ENCODE measurements at regions not wholly inside any gene's neighbourhood (a gene's known extent, or its start where the extent isn't known, plus 50 kb on each side); places are given as distances from the start of the nearest gene placed in this dataset.
A peak's percentile ranks its signal among the peaks of the same experiment; 100 is the strongest.
"Not testable (repeated sequence)": the region's sequence is repeated elsewhere in the genome, so short reads cannot be mapped to it uniquely, and the experiment has no call there.

DNA sequence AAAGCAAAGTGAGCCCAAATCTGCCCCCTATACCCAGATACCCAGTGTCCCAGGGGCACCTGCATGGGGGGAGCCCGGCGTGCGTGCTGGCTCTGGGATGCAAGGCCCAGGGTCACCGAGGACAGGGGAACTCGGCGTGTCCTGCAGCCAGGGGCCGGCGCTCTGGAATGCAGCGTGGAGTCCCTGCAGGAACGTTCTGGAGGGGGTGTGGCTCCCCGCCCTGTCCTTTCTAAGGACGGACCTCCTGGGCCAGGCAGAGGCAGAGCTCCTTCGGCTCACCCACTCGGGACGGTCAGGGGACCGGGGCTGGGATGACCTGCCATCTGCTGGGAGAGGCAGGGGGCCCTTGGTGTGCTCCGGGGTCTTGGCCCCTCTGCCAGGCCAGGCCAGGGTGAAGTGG, 1196.8 kb downstream of the BRD1 start:
- no peak for DNase-seq

DNA sequence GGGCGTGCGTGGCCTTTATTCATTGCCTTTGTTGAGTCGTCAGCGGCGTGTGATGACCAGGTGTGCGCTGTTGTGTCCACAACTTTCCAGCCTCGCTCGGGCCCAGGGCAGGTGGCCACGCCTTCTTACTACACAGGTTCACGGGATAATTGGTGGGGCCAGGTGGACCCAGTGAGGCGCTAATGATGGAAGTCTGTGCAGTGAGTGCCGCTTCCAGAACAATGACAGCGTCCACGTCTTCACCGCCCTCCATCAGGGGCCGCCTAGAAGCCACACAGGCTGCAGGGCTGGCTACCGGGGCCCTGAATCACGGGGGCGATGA, 1197.3 kb downstream of the BRD1 start:
- DNase-seq, result no peak

GRCh38 chr22:48629631-48630432, 1197.8 kb downstream of the BRD1 start:
- no peak for DNase-seq

DNA sequence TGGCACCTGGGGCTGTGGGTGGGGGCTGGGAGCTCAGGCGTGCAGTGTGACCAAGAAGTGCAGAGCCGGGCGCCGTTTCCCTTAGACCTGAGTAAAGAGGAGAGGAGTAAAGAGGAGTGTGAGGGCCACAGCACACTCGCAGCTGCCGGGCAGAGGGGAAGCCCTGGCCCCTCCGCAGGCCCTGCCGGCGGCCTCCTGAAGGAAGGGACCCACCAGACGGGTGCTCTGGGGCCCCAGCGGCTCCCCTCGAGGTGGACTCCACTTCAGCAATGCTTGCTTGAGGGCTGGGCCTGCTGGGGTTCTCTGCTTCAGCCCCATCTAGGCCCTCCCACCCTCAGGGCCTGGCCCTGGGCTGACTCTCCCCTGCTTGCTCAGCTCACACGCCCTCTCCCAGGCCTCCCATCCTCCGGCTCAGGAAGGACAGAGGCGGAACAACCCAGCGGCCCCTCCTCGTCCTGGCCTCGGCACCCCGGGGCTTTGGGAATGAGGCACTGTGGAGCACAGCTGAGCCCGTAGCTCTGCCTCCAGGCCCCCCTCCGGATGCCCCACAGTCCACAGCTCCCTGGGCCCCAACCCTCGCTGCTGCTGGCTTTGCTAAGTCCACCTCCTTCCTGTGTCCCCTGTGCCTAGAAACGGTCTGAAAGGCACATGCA, 1198.7 kb downstream of the BRD1 start:
- no peak for DNase-seq

- DNase-seq, result no peak
These were observed 1199.7 kb downstream of the BRD1 start for GRCh38 chr22:48627966-48628365.

DNA sequence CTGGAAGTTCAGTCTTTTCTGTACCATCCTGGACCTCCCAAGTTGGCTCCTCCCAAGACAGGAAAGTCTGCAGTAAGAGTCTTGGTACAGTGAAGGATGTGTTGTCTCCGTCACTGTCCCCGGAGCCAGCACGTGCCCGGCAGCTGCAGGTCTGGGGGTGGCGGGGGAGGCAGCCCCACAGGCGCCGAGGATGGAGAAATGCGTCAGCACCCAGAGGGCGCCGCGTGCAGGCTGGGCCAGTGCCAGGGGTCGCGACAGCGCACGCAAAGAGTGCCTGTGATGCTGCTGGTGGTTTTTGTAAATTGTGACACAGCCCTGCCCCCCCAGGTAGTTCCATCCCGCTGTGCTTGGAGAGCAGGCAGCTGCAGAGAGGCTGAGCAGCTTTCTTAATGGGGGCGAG, 1200.5 kb downstream of the BRD1 start:
- no peak for DNase-seq

DNA sequence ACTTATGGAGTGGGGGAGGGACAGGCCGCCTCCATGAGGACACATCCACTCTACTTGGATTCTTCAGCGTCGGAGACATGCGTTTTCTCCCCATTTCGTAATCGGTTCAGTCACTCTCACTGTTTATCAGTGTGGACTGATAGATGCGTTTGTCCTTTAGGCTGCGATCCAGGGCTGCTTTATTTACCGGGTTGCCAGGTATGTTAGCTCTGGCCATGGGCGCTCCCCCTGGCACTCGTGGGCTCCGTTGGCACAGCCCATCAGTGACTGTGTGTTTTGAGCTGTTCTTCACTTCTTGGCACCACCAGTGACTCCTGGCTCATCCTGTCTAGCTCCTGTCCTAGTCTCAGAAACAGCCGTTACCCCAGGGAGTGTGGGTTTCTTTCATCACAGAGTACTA, 1203.3 kb downstream of the BRD1 start:
- no peak for DNase-seq

DNA sequence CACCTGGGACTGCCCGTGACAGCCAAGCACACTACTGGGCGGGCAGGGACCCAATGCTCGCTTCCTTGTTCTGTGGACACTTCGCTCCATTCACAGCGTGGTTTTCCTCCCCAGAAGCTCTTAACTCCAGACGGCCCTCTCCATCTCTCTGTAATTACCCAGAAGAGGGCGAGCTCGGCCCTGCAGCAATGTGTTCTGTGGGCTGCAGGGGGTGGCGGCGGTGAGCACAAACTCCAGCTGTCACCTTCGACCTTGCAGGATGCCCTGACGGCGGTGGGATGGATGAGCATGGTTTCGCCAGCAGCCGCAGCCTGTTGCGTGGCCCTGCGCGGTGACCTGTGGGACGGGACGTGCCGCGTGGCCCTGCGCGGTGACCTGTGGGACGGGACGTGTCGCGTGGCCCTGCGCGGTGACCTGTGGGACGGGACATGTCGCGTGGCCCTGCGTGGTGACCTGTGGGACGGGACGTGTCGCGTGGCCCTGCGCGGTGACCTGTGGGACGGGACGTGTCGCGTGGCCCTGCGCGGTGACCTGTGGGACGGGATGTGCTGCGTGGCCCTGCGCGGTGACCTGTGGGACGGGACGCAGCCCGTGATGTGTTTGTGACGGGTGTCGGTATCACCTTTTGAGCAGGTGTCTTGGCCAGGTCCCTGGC, 1204.7 kb downstream of the BRD1 start:
- no peak for DNase-seq

DNA sequence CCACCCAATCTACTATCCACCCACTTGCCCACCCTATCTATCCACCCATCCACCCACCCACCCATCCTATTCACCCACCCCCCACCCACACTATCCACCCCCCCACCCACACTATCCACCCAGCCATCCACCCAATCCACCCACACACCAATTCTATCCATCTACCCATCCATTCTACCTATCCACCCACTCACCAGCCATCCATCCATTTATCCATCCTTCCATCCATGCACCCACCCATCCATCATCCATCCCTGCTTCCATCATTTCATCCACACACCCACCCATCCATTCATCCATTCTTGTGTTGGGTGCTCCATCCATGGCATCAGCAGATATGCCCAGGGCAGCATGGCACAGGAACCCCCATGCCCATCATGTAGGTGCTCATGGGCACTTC, 1206.6 kb downstream of the BRD1 start:
- no peak for DNase-seq

DNA sequence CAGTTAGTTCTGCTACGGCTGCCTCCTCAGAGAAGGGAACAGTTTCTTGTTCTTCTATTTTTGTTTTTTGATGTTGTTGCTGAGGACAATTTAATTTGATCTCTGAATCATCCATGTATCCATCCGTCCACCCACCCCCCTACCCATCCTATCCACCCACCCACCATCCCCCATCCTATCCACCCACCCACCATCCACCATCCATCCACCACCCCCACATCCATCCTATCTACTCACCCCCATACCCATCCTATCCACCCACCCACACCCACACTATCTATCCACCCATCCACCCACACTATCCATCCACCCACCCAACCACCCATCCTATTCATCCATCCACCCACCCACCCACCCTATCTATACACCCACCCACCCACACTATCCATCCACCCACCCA, 1207.2 kb downstream of the BRD1 start:
- not testable (repeated sequence) for DNase-seq

GRCh38 chr22:48619721-48620120, 1208.0 kb downstream of the BRD1 start:
- no peak for DNase-seq

DNA sequence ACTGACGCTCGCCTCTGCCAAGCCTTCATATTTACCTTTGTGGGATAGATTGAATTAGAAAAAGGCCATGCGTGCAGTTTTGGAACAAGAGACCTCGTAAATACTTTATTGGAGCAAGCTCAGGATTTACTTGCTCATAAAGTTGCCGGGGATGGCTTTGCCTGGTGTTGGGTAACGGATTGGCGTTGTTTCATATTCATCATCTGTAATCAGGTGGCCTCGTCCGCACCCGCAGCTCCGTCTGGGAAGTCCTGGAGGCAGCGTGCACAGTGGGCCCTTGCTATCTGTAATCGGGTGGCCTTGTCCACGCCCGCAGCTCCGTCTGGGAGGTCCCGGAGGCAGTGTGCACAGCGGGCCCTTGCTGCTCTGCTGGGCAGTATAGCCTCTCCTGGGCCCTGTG, 1209.3 kb downstream of the BRD1 start:
- no peak for DNase-seq

- no peak for DNase-seq
These were observed 1211.0 kb downstream of the BRD1 start for GRCh38 chr22:48616656-48617055.

- no peak for DNase-seq
These were observed 1212.3 kb downstream of the BRD1 start for GRCh38 chr22:48615171-48616008.

- no peak for DNase-seq
These were observed 1214.0 kb downstream of the BRD1 start for GRCh38 chr22:48613566-48614200.

- no peak for DNase-seq
These were observed 1215.3 kb downstream of the BRD1 start for GRCh38 chr22:48612077-48612995.

GRCh38 chr22:48609279-48609865, 1218.3 kb downstream of the BRD1 start:
- no peak for DNase-seq

GRCh38 chr22:48607901-48608662, 1219.6 kb downstream of the BRD1 start:
- peak; percentile 0 to 15 for DNase-seq

- no peak for DNase-seq
These were observed 1220.9 kb downstream of the BRD1 start for GRCh38 chr22:48606684-48607307.

Measured in inflammatory macrophage treated with lipopolysaccharide for 1 hour (primary cell).